Testis (tissue), 2 donors: ENCODE measurements at regions not wholly inside any gene's neighbourhood (a gene's known extent, or its start where the extent isn't known, plus 50 kb on each side); places are given as distances from the start of the nearest gene placed in this dataset.

Experiments used
- POLR2A ChIP-seq: fragments of 450-650 bp; IDR thresholded peaks from one replicate; pipeline ENCODE4 v1.6.1; 2017; ENCODE audit warnings: antibody characterized with exemption, mild to moderate bottlenecking, moderate library complexity
- TF ChIP-seq, protein P1 (sequence below), 3 experiments: fragments of 450-650 bp in 2 of 3; fragments of 200-600 bp in 1 of 3; sonication (generic) in 1 of 3; IDR thresholded peaks; one replicate each; pipeline ENCODE4 v1.5.1; 2016 to 2019; ENCODE audit warnings: antibody characterized with exemption in 3 of 3, mild to moderate bottlenecking in 2 of 3, moderate library complexity in 1 of 3

DNA sequence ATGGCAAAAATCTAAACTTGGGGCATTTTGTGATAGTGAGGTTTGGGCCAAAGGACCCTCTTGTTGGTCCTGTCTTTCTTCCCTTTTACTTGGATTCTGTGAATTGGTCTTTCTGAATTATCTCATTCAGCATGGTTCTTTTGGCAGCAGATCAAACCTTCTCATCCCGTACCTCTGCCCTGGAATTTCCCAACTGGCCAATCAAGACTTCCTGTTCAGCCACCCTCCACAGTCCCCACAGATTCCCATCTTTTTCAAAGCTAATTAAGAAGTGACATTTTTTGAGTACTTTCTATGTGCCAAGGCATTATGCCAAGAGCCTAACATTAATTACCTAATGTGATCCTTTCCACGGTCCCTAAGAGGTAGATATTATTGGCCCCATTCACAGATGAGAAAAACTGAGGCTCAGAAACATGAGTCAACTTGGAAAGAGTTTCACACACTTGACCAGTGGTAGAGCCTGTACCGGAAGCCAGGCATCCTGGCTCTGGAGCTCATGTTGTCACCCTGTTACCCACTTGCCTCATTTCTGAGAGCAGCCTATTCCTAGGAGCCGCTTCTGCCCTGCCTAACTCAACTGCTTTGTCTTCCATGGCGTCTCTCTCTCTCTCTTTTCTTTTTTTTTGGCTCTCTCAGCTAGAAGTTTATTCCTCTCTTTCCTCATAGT is 135.9 kb downstream of the C12orf75 start:
- no peak for TF ChIP-seq POLR2A
- TF ChIP-seq, protein P1, sequence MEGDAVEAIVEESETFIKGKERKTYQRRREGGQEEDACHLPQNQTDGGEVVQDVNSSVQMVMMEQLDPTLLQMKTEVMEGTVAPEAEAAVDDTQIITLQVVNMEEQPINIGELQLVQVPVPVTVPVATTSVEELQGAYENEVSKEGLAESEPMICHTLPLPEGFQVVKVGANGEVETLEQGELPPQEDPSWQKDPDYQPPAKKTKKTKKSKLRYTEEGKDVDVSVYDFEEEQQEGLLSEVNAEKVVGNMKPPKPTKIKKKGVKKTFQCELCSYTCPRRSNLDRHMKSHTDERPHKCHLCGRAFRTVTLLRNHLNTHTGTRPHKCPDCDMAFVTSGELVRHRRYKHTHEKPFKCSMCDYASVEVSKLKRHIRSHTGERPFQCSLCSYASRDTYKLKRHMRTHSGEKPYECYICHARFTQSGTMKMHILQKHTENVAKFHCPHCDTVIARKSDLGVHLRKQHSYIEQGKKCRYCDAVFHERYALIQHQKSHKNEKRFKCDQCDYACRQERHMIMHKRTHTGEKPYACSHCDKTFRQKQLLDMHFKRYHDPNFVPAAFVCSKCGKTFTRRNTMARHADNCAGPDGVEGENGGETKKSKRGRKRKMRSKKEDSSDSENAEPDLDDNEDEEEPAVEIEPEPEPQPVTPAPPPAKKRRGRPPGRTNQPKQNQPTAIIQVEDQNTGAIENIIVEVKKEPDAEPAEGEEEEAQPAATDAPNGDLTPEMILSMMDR (IDR thresholded peaks at IDR 0.05) = no peak
